HL-60 (cell line): ENCODE measurements at regions not wholly inside any gene's neighbourhood (a gene's known extent, or its start where the extent isn't known, plus 50 kb on each side); places are given as distances from the start of the nearest gene placed in this dataset.

Source experiments
- DNase-seq, 2 experiments: peaks; one replicate each; pipeline ENCODE4 v3.0.0-alpha.2; 2010 to 2020; ENCODE audit warnings: low read depth in 1 of 2, low spot score in 1 of 2
- H3K27ac ChIP-seq: fragments of 250-450 bp; sonication (Bioruptor Pico); replicated peaks from 2 replicates; pipeline ENCODE4 v1.5.1; 2020; ENCODE audit warnings: mild to moderate bottlenecking, moderate library complexity
- H3K27me3 ChIP-seq: fragments of 250-450 bp; sonication (Bioruptor Pico); 2 replicates; pipeline ENCODE4 v1.5.1; 2021; ENCODE audit warnings: mild to moderate bottlenecking, moderate library complexity; ENCODE audit not compliant: insufficient read depth, poor library complexity, severe bottlenecking
- H3K4me3 ChIP-seq: replicated peaks from 2 replicates; pipeline ENCODE4 v1.5.1; 2011; ENCODE audit warnings: mild to moderate bottlenecking, control low read depth, low read length; ENCODE audit not compliant: insufficient read depth
- CTCF ChIP-seq: IDR thresholded peaks from one replicate; pipeline ENCODE4 v1.5.1; 2011; ENCODE audit warnings: low read length, control low read depth, inconsistent platforms; ENCODE audit not compliant: insufficient read depth
- GABPA ChIP-seq: IDR thresholded peaks from 2 replicates; pipeline ENCODE4 v1.6.1; 2012; ENCODE audit warnings: low read depth
- POLR2AphosphoS5 ChIP-seq: IDR thresholded peaks from 2 replicates; pipeline ENCODE4 v1.6.1; 2012; ENCODE audit warnings: low read depth
- REST ChIP-seq: IDR thresholded peaks from 2 replicates; pipeline ENCODE4 v1.6.1; 2012; ENCODE audit warnings: low read depth; ENCODE audit not compliant: insufficient replicate concordance
- SPI1 ChIP-seq: IDR thresholded peaks from 2 replicates; pipeline ENCODE4 v1.6.1; 2012; ENCODE audit warnings: low read depth, mild to moderate bottlenecking, borderline replicate concordance

- H3K27me3 ChIP-seq = no peaks in the 10 kb centered on the region
- no peak overlapping the region for H3K4me3 ChIP-seq
- TF ChIP-seq SPI1 (no peak), CTCF (no peak), GABPA (no peak), REST (no peak), POLR2AphosphoS5 (no peak)
- no peak overlapping the region for H3K27ac ChIP-seq
- no peak for DNase-seq
These were observed 868.1 kb upstream of the ID2 start for GRCh38 chr2:7813541-7814292.

- Histone ChIP-seq H3K27me3 (no peaks in the 10 kb centered on the region), H3K4me3 (no peak overlapping the region), H3K27ac (no peak overlapping the region)
- TF ChIP-seq SPI1 (no peak), GABPA (no peak), POLR2AphosphoS5 (no peak), CTCF (no peak), REST (no peak)
- no peak for DNase-seq
These were observed 866.1 kb upstream of the ID2 start for GRCh38 chr2:7815726-7816125.

GRCh38 chr2:7816233-7816632, 865.6 kb upstream of the ID2 start:
- TF ChIP-seq SPI1 (no peak), CTCF (no peak), POLR2AphosphoS5 (no peak), GABPA (no peak), REST (no peak)
- no peaks in the 10 kb centered on the region for H3K27me3 ChIP-seq
- no peak overlapping the region for H3K4me3 ChIP-seq
- DNase-seq = no peak
- H3K27ac ChIP-seq = no peak overlapping the region
